GM23248 (cell line): ENCODE measurements at regions not wholly inside any gene's neighbourhood (a gene's known extent, or its start where the extent isn't known, plus 50 kb on each side); places are given as distances from the start of the nearest gene placed in this dataset.
"Not testable (repeated sequence)": the region's sequence is repeated elsewhere in the genome, so short reads cannot be mapped to it uniquely, and the experiment has no call there.

Experiments used
- DNase-seq: peaks from one replicate; pipeline ENCODE4 v3.0.0-alpha.2; 2015
- H2AFZ ChIP-seq: fragments of 200-600 bp; sonication (generic); 2 replicates; pipeline ENCODE4 v1.6.1; 2016; ENCODE audit warnings: antibody characterized with exemption
- H3F3A ChIP-seq: fragments of 200-600 bp; sonication (generic); 2 replicates; pipeline ENCODE4 v1.6.1; 2016; ENCODE audit warnings: mild to moderate bottlenecking, antibody characterized with exemption, mixed run types; ENCODE audit not compliant: insufficient read depth
- H3K27ac ChIP-seq: fragments of 200-600 bp; sonication (generic); 2 replicates; pipeline ENCODE4 v1.5.1; 2016; ENCODE audit warnings: mild to moderate bottlenecking
- H3K27me3 ChIP-seq: fragments of 200-600 bp; sonication (generic); replicated peaks from 2 replicates; pipeline ENCODE4 v1.6.1; 2016; ENCODE audit warnings: mild to moderate bottlenecking; ENCODE audit not compliant: insufficient read depth
- H3K36me3 ChIP-seq: fragments of 200-600 bp; sonication (generic); 2 replicates; pipeline ENCODE4 v1.6.1; 2016; ENCODE audit warnings: low read depth, mild to moderate bottlenecking
- H3K4me1 ChIP-seq: fragments of 200-600 bp; sonication (generic); 2 replicates; pipeline ENCODE4 v1.6.1; 2016; ENCODE audit warnings: mild to moderate bottlenecking; ENCODE audit not compliant: insufficient read depth
- H3K4me2 ChIP-seq: fragments of 200-600 bp; sonication (generic); one replicate; pipeline ENCODE4 v1.6.1; 2016; ENCODE audit warnings: mild to moderate bottlenecking; ENCODE audit not compliant: unreplicated experiment
- H3K4me3 ChIP-seq: fragments of 200-600 bp; sonication (generic); 2 replicates; pipeline ENCODE4 v1.5.1; 2016; ENCODE audit warnings: mild to moderate bottlenecking
- H3K79me2 ChIP-seq: fragments of 200-600 bp; sonication (generic); 2 replicates; pipeline ENCODE4 v1.6.1; 2016; ENCODE audit warnings: mild to moderate bottlenecking; ENCODE audit not compliant: insufficient read depth
- H3K9ac ChIP-seq: fragments of 200-600 bp; sonication (generic); 2 replicates; pipeline ENCODE4 v1.6.1; 2016; ENCODE audit warnings: mild to moderate bottlenecking
- H3K9me2 ChIP-seq: fragments of 200-600 bp; sonication (generic); 2 replicates; pipeline ENCODE4 v1.6.1; 2016; ENCODE audit warnings: mixed run types, mild to moderate bottlenecking, moderate library complexity; ENCODE audit not compliant: insufficient read depth
- H3K9me3 ChIP-seq: fragments of 200-600 bp; sonication (generic); one replicate; pipeline ENCODE4 v1.6.1; 2017; ENCODE audit warnings: low read depth
- H4K20me1 ChIP-seq: fragments of 200-600 bp; sonication (generic); 2 replicates; pipeline ENCODE4 v1.6.0; 2016; ENCODE audit not compliant: insufficient read depth
- EZH2 ChIP-seq: fragments of 200-600 bp; sonication (generic); IDR thresholded peaks from 2 replicates; pipeline ENCODE4 v1.6.1; 2018; ENCODE audit warnings: antibody characterized with exemption, mild to moderate bottlenecking; ENCODE audit not compliant: insufficient read depth, poor library complexity, severe bottlenecking
- EZH2phosphoT487 ChIP-seq: fragments of 200-600 bp; sonication (generic); IDR thresholded peaks from 2 replicates; pipeline ENCODE4 v1.6.1; 2018; ENCODE audit warnings: antibody characterized with exemption, moderate library complexity, mild to moderate bottlenecking, low read depth; ENCODE audit not compliant: insufficient read depth
- WGBS, 2 experiments: methylation state at CpG; one replicate each; pipeline ENCODE4 v1.1.6; 2015 to 2017; ENCODE audit warnings: low lambda C conversion rate in 2 of 2, low coverage in 1 of 2; ENCODE audit errors: missing lambda C conversion rate in 2 of 2; 5-methylcytosine and 5-hydroxymethylcytosine counted together
- in situ Hi-C: fragments of 300-500 bp; cut with MboI; formaldehyde crosslinking; loops from 2 replicates; pipeline ENCODE4 v1.15.0; 2020

- Histone ChIP-seq H3K9ac (peak overlapping the region; percentile 62), H3K27me3 (no peaks in the 10 kb centered on the region)
- in situ Hi-C loops, result loop anchor here (10.0 to 25.0 kb wide), 2 partner anchors 113 to 355 kb away; no protein-coding TSS in a partner anchor
Observed at GRCh38 chr15:89017370-89018066, 70.7 kb upstream of the ABHD2 start.

GRCh38 chr15:89018207-89018606, 70.0 kb upstream of the ABHD2 start:
- H3K4me3 ChIP-seq, result peak overlapping the region; percentile 55
- peak overlapping the region; percentile 74; the same call in 1 of the 2 replicates for H2AFZ ChIP-seq
- H3K36me3 ChIP-seq, result no peaks in the 10 kb centered on the region
- no peaks in the 10 kb centered on the region for H3K9me2 ChIP-seq
- H3K9ac ChIP-seq, result peak overlapping the region; percentile 62
- no peak for TF ChIP-seq EZH2phosphoT487
- no peak for TF ChIP-seq EZH2
- no peaks in the 10 kb centered on the region for H3K79me2 ChIP-seq
- peak overlapping the region; percentile 76 for H3K4me2 ChIP-seq
- peak; percentile 66 for DNase-seq
- 39 to 40% methylated on average over 7 of the region's 7 CpGs for WGBS, 2 experiments
- H3K27ac ChIP-seq, result peak overlapping the region; percentile 77
- no peaks in the 10 kb centered on the region for H3K27me3 ChIP-seq
- in situ Hi-C loops, result loop anchor here (10.0 to 25.0 kb wide), 2 partner anchors 113 to 356 kb away; no protein-coding TSS in a partner anchor
- peaks cover 45% of the 10 kb centered on the region for H3K4me1 ChIP-seq
- 0 out of 2 replicates have a peak, but pooled peaks cover 25% of the 10 kb centered on the region for H3F3A ChIP-seq
- no peaks in the 10 kb centered on the region for H3K9me3 ChIP-seq
- H4K20me1 ChIP-seq, result no peaks in the 10 kb centered on the region

More at GRCh38 chr15:89017370-89018066, 70.7 kb upstream of the ABHD2 start:
- Histone ChIP-seq H3K4me2 (peak overlapping the region; percentile 76), H4K20me1 (no peaks in the 10 kb centered on the region), H3K9me3 (no peaks in the 10 kb centered on the region), H3K4me1 (peaks cover 42% of the 10 kb centered on the region), H3F3A (0 out of 2 replicates have a peak, but pooled peaks cover 25% of the 10 kb centered on the region), H2AFZ (peak overlapping the region; percentile 74), H3K36me3 (no peaks in the 10 kb centered on the region), H3K9me2 (no peaks in the 10 kb centered on the region), H3K79me2 (no peaks in the 10 kb centered on the region), H3K4me3 (peak overlapping the region; percentile 55), H3K27ac (peak overlapping the region; percentile 77)
- WGBS, 2 experiments, result 3% methylated on average over 38 of the region's 38 CpGs
- TF ChIP-seq EZH2phosphoT487 (no peak), EZH2 (no peak)
- DNase-seq, result peak; percentile 91

- H3K9ac ChIP-seq, result no peak overlapping the region
- 0 out of 2 replicates have a peak, but pooled peaks cover 25% of the 10 kb centered on the region for H3F3A ChIP-seq
- no peaks in the 10 kb centered on the region for H3K36me3 ChIP-seq
- no peaks in the 10 kb centered on the region for H4K20me1 ChIP-seq
- in situ Hi-C loops, result loop anchor here (10.0 to 25.0 kb wide), 2 partner anchors 115 to 357 kb away; no protein-coding TSS in a partner anchor
- peaks cover 52% of the 10 kb centered on the region for H3K4me1 ChIP-seq
- no peak overlapping the region for H2AFZ ChIP-seq
- no peaks in the 10 kb centered on the region for H3K9me3 ChIP-seq
- H3K4me3 ChIP-seq, result no peak overlapping the region
- no peak for DNase-seq
- TF ChIP-seq EZH2phosphoT487 (no peak), EZH2 (no peak)
- no peaks in the 10 kb centered on the region for H3K9me2 ChIP-seq
- H3K4me2 ChIP-seq, result no peak overlapping the region
- no peaks in the 10 kb centered on the region for H3K27me3 ChIP-seq
- H3K79me2 ChIP-seq, result no peaks in the 10 kb centered on the region
- WGBS, 2 experiments, result 41 to 43% methylated on average over 3 of the region's 3 CpGs
- H3K27ac ChIP-seq, result no peak overlapping the region
Observed at GRCh38 chr15:89019436-89019835, 68.8 kb upstream of the ABHD2 start.

GRCh38 chr15:89021224-89021623, 67.0 kb upstream of the ABHD2 start:
- Histone ChIP-seq H3K36me3 (no peaks in the 10 kb centered on the region), H3K9me3 (no peaks in the 10 kb centered on the region), H3K4me3 (no peak overlapping the region), H3K79me2 (no peaks in the 10 kb centered on the region), H4K20me1 (no peaks in the 10 kb centered on the region), H3K4me2 (no peak overlapping the region), H3K27ac (peak overlapping the region; percentile 21; the same call in 1 of the 2 replicates), H3F3A (0 out of 2 replicates have a peak, but pooled peaks cover 25% of the 10 kb centered on the region), H3K9ac (no peak overlapping the region), H3K9me2 (no peaks in the 10 kb centered on the region), H3K4me1 (peaks cover 51% of the 10 kb centered on the region), H2AFZ (no peak overlapping the region), H3K27me3 (no peaks in the 10 kb centered on the region)
- 20 to 23% methylated on average over 2 of the region's 2 CpGs for WGBS, 2 experiments
- in situ Hi-C loops, result loop anchor here (25.0 kb wide), 1 partner anchor 359 kb away; no protein-coding TSS in a partner anchor
- TF ChIP-seq EZH2 (no peak), EZH2phosphoT487 (no peak)
- DNase-seq, result peak; percentile 72

GRCh38 chr15:89021886-89022285, 66.4 kb upstream of the ABHD2 start:
- H3K4me2 ChIP-seq, H3K27me3 ChIP-seq, H3K4me3 ChIP-seq, H3K9ac ChIP-seq, H3K9me3 ChIP-seq, H2AFZ ChIP-seq, H3K27ac ChIP-seq, H3K9me2 ChIP-seq, H3K79me2 ChIP-seq, H4K20me1 ChIP-seq, DNase-seq, H3K36me3 ChIP-seq: not testable (repeated sequence)
- in situ Hi-C loops, result loop anchor here (25.0 kb wide), 1 partner anchor 360 kb away; no protein-coding TSS in a partner anchor
- H3K4me1 ChIP-seq, result peaks cover 44% of the 10 kb centered on the region
- 55 to 61% methylated on average over 8 of the region's 8 CpGs for WGBS, 2 experiments
- H3F3A ChIP-seq, result 0 out of 2 replicates have a peak, but pooled peaks cover 25% of the 10 kb centered on the region
